H9 (cell line): ENCODE measurements at regions not wholly inside any gene's neighbourhood (a gene's known extent, or its start where the extent isn't known, plus 50 kb on each side); places are given as distances from the start of the nearest gene placed in this dataset.

Source experiments
- DNase-seq: peaks from one replicate; pipeline ENCODE4 v3.0.0-alpha.2; 2017
- H2AFZ ChIP-seq: one replicate; pipeline ENCODE4 v1.6.1; 2013; ENCODE audit warnings: mild to moderate bottlenecking, low read length, control low read depth, moderate library complexity
- H2AK5ac ChIP-seq: 2 replicates; pipeline ENCODE4 v1.6.1; 2013; ENCODE audit warnings: low read length, control low read depth, mixed read lengths; ENCODE audit not compliant: insufficient read length
- H2BK120ac ChIP-seq: one replicate; pipeline ENCODE4 v1.6.1; 2013; ENCODE audit warnings: low read depth, mild to moderate bottlenecking, low read length, control low read depth, inconsistent platforms; ENCODE audit not compliant: poor library complexity, severe bottlenecking
- H2BK12ac ChIP-seq: 2 replicates; pipeline ENCODE4 v1.6.1; 2013; ENCODE audit warnings: low read length, control low read depth, mixed read lengths, low read depth; ENCODE audit not compliant: insufficient read length
- H2BK15ac ChIP-seq: 2 replicates; pipeline ENCODE4 v1.6.1; 2013; ENCODE audit warnings: low read depth, low read length, control low read depth
- H2BK20ac ChIP-seq: one replicate; pipeline ENCODE4 v1.6.1; 2013; ENCODE audit warnings: low read depth, mild to moderate bottlenecking, low read length, control low read depth, inconsistent platforms; ENCODE audit not compliant: poor library complexity, severe bottlenecking
- H2BK5ac ChIP-seq: 2 replicates; pipeline ENCODE4 v1.6.1; 2013; ENCODE audit warnings: low read length, control low read depth, mixed read lengths; ENCODE audit not compliant: insufficient read length
- H3K14ac ChIP-seq: 2 replicates; pipeline ENCODE4 v1.6.1; 2013; ENCODE audit warnings: low read length, control low read depth; ENCODE audit not compliant: insufficient read depth
- H3K18ac ChIP-seq: 2 replicates; pipeline ENCODE4 v1.6.1; 2013; ENCODE audit warnings: low read depth, mild to moderate bottlenecking, mixed read lengths, low read length, control low read depth; ENCODE audit not compliant: insufficient read length
- H3K23ac ChIP-seq: 2 replicates; pipeline ENCODE4 v1.6.1; 2013; ENCODE audit warnings: low read length, control low read depth, mixed read lengths, low read depth; ENCODE audit not compliant: insufficient read length
- H3K23me2 ChIP-seq: 2 replicates; pipeline ENCODE4 v1.6.1; 2013; ENCODE audit warnings: low read depth, mild to moderate bottlenecking, mixed read lengths, low read length, control low read depth; ENCODE audit not compliant: insufficient read length, poor library complexity, severe bottlenecking
- H3K27ac ChIP-seq: 2 replicates; pipeline ENCODE4 v1.5.1; 2013; ENCODE audit warnings: low read length, control low read depth, mixed read lengths, low read depth; ENCODE audit not compliant: insufficient read length
- H3K27me3 ChIP-seq: 2 replicates; pipeline ENCODE4 v1.6.1; 2013; ENCODE audit warnings: low read length, control low read depth, inconsistent platforms; ENCODE audit not compliant: insufficient read depth
- H3K4ac ChIP-seq: 2 replicates; pipeline ENCODE4 v1.6.1; 2013; ENCODE audit warnings: low read depth, mild to moderate bottlenecking, control low read depth, inconsistent platforms, low read length, moderate library complexity
- H3K4me1 ChIP-seq: 2 replicates; pipeline ENCODE4 v1.6.1; 2013; ENCODE audit warnings: low read length, control low read depth, inconsistent platforms; ENCODE audit not compliant: insufficient read depth
- H3K4me2 ChIP-seq: 2 replicates; pipeline ENCODE4 v1.6.1; 2013; ENCODE audit warnings: low read length, control low read depth, mixed read lengths; ENCODE audit not compliant: insufficient read length, insufficient read depth
- H3K56ac ChIP-seq: 2 replicates; pipeline ENCODE4 v1.6.1; 2013; ENCODE audit warnings: low read depth, mild to moderate bottlenecking, mixed read lengths, low read length, control low read depth; ENCODE audit not compliant: insufficient read length
- H3K79me1 ChIP-seq: 2 replicates; pipeline ENCODE4 v1.6.1; 2013; ENCODE audit warnings: low read depth, mild to moderate bottlenecking, moderate library complexity, low read length, control low read depth, inconsistent platforms; ENCODE audit not compliant: insufficient read depth, poor library complexity, severe bottlenecking
- H3K79me2 ChIP-seq: 2 replicates; pipeline ENCODE4 v1.6.1; 2013; ENCODE audit warnings: low read length, control low read depth, inconsistent platforms; ENCODE audit not compliant: insufficient read depth
- H3K9ac ChIP-seq: 2 replicates; pipeline ENCODE4 v1.6.1; 2013; ENCODE audit warnings: low read length, control low read depth, mixed read lengths; ENCODE audit not compliant: insufficient read length; ENCODE audit errors: extremely low read depth
- H3K9me3 ChIP-seq: one replicate; pipeline ENCODE4 v1.6.1; 2013; ENCODE audit warnings: low read depth, low read length, inconsistent platforms; ENCODE audit not compliant: control insufficient read depth
- H3T11ph ChIP-seq: one replicate; pipeline ENCODE4 v1.6.1; 2013; ENCODE audit warnings: mild to moderate bottlenecking, low read length, control low read depth, inconsistent platforms
- H4K20me1 ChIP-seq: one replicate; pipeline ENCODE4 v1.6.1; 2013; ENCODE audit not compliant: control insufficient read depth, insufficient read length, insufficient read depth
- H4K5ac ChIP-seq: 2 replicates; pipeline ENCODE4 v1.6.1; 2013; ENCODE audit warnings: low read depth, mild to moderate bottlenecking, mixed read lengths, low read length, control low read depth; ENCODE audit not compliant: insufficient read length
- H4K8ac ChIP-seq: replicated peaks from 2 replicates; pipeline ENCODE4 v1.6.1; 2013; ENCODE audit warnings: low read length, control low read depth, mixed read lengths, low read depth; ENCODE audit not compliant: insufficient read length
- H4K91ac ChIP-seq: 2 replicates; pipeline ENCODE4 v1.6.1; 2013; ENCODE audit warnings: low read depth, mild to moderate bottlenecking, moderate library complexity, mixed read lengths, low read length, control low read depth; ENCODE audit not compliant: insufficient read length
- H3K27ac Mint-ChIP-seq, 3 experiments: 2 replicates in 2 of 3; 3 replicates in 1 of 3; pipeline ENCODE4 v1.8.0; 2020 to 2021; ENCODE audit warnings: mixed read lengths in 3 of 3, mild to moderate bottlenecking in 1 of 3, moderate library complexity in 1 of 3
- H3K27me3 Mint-ChIP-seq: 2 replicates; pipeline ENCODE4 v1.8.0; 2021; ENCODE audit warnings: low read depth, mild to moderate bottlenecking, moderate library complexity, mixed read lengths
- H3K36me3 Mint-ChIP-seq, 3 experiments: 2 replicates in 2 of 3; 3 replicates in 1 of 3; pipeline ENCODE4 v1.8.0; 2020 to 2021; ENCODE audit warnings: low read depth in 3 of 3, mixed read lengths in 3 of 3; ENCODE audit not compliant: insufficient read depth in 1 of 3
- H3K4me1 Mint-ChIP-seq, 2 experiments: 2 replicates each; pipeline ENCODE4 v1.8.0; 2020; ENCODE audit warnings: mixed read lengths in 2 of 2
- H3K4me3 Mint-ChIP-seq, 2 experiments: 2 replicates in 1 of 2; 3 replicates in 1 of 2; pipeline ENCODE4 v1.8.0; 2020 to 2021; ENCODE audit warnings: mild to moderate bottlenecking in 2 of 2, mixed read lengths in 2 of 2, moderate library complexity in 1 of 2
- H3K9me3 Mint-ChIP-seq, 2 experiments: 2 replicates in 1 of 2; 3 replicates in 1 of 2; pipeline ENCODE4 v1.8.0; 2020; ENCODE audit warnings: mild to moderate bottlenecking in 2 of 2, mixed read lengths in 2 of 2, moderate library complexity in 1 of 2
- CTCF ChIP-seq: fragments of 200-600 bp; sonication (generic); conservative IDR thresholded peaks from 3 replicates; pipeline ENCODE4 v1.8.0; 2021; ENCODE audit warnings: antibody characterized with exemption, mild to moderate bottlenecking
- WGBS: extraction: QIAGEN DNeasy Blood & Tissue Kit; methylation state at CpG from one replicate; pipeline ENCODE4 v1.1.7; 2013; ENCODE audit warnings: missing lambda C conversion rate, low lambda C conversion rate, mixed read lengths; ENCODE audit not compliant: insufficient read length; ENCODE audit errors: extremely low coverage; 5-methylcytosine and 5-hydroxymethylcytosine counted together

GRCh38 chr13:73179650-73180274, 121.0 kb downstream of the KLF5 start:
- Histone ChIP-seq H3K9ac (no peak overlapping the region), H2BK5ac (no peak overlapping the region), H2BK12ac (no peak overlapping the region), H3K4me2 (no peak overlapping the region), H3K23me2 (no peaks in the 10 kb centered on the region), H2AFZ (no peak overlapping the region), H3K23ac (no peak overlapping the region), H2BK120ac (no peak overlapping the region), H2AK5ac (no peak overlapping the region), H3K27ac (no peak overlapping the region), H3K18ac (no peak overlapping the region), H3K14ac (no peak overlapping the region), H2BK20ac (no peak overlapping the region), H3K27me3 (no peaks in the 10 kb centered on the region), H2BK15ac (no peak overlapping the region), H3T11ph (no peak overlapping the region), H3K79me2 (no peaks in the 10 kb centered on the region), H4K5ac (no peak overlapping the region), H3K4me1 (no peaks in the 10 kb centered on the region), H3K4ac (no peak overlapping the region), H3K56ac (no peak overlapping the region), H3K79me1 (no peaks in the 10 kb centered on the region), H3K9me3 (no peaks in the 10 kb centered on the region), H4K20me1 (no peaks in the 10 kb centered on the region), H4K91ac (no peak overlapping the region), H4K8ac (no peak overlapping the region)
- H3K27me3 Mint-ChIP-seq: no peaks in the 10 kb centered on the region
- H3K4me1 Mint-ChIP-seq: 0 out of 4 replicates have a peak, but pooled peaks cover 0 to 2% of the 10 kb centered on the region in 2 experiments
- TF ChIP-seq CTCF: no peak
- H3K4me3 Mint-ChIP-seq: no peak overlapping the region
- no CpG with 5 or more reads among the region's 6 CpGs for WGBS
- DNase-seq: no peak
- H3K36me3 Mint-ChIP-seq: no peaks in the 10 kb centered on the region
- no peaks in the 10 kb centered on the region for H3K9me3 Mint-ChIP-seq
- H3K27ac Mint-ChIP-seq: no peak overlapping the region
